Lower leg skin (tissue), 3 donors: ENCODE measurements at regions not wholly inside any gene's neighbourhood (a gene's known extent, or its start where the extent isn't known, plus 50 kb on each side); places are given as distances from the start of the nearest gene placed in this dataset.

Experiments used
- POLR2A ChIP-seq, 2 donors: fragments of 450-650 bp; IDR thresholded peaks; one replicate each; pipeline ENCODE4 v1.6.1; 2016 to 2017; ENCODE audit warnings: antibody characterized with exemption in 2 of 2, mild to moderate bottlenecking in 1 of 2, moderate library complexity in 1 of 2
- TF ChIP-seq, protein P1 (sequence below), 3 donors: fragments of 450-650 bp; IDR thresholded peaks; one replicate each; pipeline ENCODE4 v1.5.1; 2016; ENCODE audit warnings: antibody characterized with exemption in 3 of 3, mild to moderate bottlenecking in 3 of 3, moderate library complexity in 2 of 3

DNA sequence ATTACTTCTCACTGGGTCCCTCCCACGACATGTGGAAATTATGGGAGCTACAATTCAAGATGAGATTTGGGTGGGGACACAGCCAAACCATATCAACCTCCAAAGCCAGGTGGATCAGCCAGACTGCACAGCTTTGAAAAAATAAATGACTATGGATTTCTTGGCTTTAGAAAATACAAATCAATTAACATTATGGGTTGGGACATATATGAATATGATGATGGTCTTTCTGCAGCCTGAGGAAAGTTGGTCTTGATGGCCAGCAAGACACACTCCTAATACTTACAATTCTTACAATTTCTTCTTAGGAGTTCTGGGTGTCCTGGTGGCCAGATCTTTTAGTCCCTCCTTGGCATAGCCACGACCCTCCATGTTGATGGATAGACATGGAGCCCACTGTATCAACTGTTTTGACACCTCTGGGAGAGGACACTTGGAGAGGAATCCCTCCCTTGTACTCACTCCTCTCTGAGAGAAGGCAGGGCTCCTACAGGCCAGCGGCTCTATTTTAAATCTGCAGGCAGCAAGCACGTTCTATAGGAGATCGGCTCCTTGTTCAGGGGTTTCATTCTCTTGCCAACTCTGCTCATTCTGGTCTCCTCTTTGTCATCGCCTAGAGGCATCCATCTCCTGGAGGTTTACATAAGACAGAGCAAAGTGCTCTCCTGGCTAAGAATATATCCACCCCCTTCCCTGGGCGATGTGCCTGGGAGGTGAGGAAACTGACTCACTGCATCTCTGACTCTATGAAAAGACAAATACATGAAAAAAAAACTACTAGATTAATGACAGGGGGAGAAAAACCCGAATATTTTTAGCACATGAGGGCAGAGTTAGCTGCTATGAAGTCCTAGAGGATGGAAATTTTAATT is 145.9 kb downstream of the CARTPT start:
- TF ChIP-seq, protein P1, sequence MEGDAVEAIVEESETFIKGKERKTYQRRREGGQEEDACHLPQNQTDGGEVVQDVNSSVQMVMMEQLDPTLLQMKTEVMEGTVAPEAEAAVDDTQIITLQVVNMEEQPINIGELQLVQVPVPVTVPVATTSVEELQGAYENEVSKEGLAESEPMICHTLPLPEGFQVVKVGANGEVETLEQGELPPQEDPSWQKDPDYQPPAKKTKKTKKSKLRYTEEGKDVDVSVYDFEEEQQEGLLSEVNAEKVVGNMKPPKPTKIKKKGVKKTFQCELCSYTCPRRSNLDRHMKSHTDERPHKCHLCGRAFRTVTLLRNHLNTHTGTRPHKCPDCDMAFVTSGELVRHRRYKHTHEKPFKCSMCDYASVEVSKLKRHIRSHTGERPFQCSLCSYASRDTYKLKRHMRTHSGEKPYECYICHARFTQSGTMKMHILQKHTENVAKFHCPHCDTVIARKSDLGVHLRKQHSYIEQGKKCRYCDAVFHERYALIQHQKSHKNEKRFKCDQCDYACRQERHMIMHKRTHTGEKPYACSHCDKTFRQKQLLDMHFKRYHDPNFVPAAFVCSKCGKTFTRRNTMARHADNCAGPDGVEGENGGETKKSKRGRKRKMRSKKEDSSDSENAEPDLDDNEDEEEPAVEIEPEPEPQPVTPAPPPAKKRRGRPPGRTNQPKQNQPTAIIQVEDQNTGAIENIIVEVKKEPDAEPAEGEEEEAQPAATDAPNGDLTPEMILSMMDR (IDR thresholded peaks at IDR 0.05): no peak
- TF ChIP-seq POLR2A (IDR thresholded peaks at IDR 0.05): no peak
